ENCODE measurements at regions not wholly inside any gene's neighbourhood (a gene's known extent, or its start where the extent isn't known, plus 50 kb on each side); places are given as distances from the start of the nearest gene placed in this dataset.
A peak's percentile ranks its signal among the peaks of the same experiment; 100 is the strongest.

DNA sequence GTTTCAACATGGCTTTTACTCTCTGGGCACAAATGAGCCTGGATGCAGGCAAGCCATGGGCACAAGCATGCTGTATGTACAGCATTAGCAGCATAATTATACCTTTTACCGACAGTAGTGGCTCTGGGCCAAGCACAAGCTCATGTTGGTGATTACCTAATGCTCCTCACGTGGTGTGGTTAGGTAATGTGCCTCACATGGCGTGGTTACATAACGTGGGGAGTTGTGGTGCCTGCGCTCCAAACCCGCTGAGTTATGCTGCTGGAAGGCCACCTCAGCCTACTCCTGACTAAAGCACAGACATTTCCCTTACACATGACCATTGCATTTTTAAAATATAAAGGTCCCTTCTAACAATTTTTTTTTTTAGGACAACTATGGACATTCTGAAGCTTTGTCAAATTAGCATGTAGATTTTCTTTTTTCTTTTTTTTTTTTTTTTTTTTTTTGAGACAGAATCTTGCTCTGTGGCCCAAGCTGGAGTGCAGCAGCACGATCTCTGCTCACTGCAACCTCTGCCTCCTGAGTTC is 794.0 kb downstream of the EFNA5 start (continued):
- TF ChIP-seq SP7 (tag by site-specific recombination; IDR thresholded peaks at IDR 0.05), result peak; percentile 85
- TF ChIP-seq ZNF169 (tag by site-specific recombination; IDR thresholded peaks at IDR 0.05), result peak; percentile 80; the same call in 1 of the 2 replicates
- TF ChIP-seq RBAK (tag by site-specific recombination; IDR thresholded peaks at IDR 0.05), result peak; percentile 77
- TF ChIP-seq, protein P1, sequence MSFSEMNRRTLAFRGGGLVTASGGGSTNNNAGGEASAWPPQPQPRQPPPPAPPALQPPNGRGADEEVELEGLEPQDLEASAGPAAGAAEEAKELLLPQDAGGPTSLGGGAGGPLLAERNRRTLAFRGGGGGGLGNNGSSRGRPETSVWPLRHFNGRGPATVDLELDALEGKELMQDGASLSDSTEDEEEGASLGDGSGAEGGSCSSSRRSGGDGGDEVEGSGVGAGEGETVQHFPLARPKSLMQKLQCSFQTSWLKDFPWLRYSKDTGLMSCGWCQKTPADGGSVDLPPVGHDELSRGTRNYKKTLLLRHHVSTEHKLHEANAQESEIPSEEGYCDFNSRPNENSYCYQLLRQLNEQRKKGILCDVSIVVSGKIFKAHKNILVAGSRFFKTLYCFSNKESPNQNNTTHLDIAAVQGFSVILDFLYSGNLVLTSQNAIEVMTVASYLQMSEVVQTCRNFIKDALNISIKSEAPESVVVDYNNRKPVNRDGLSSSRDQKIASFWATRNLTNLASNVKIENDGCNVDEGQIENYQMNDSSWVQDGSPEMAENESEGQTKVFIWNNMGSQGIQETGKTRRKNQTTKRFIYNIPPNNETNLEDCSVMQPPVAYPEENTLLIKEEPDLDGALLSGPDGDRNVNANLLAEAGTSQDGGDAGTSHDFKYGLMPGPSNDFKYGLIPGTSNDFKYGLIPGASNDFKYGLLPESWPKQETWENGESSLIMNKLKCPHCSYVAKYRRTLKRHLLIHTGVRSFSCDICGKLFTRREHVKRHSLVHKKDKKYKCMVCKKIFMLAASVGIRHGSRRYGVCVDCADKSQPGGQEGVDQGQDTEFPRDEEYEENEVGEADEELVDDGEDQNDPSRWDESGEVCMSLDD (tag by site-specific recombination; IDR thresholded peaks at IDR 0.05), result no peak
- TF ChIP-seq ZNF571 (tag by site-specific recombination; IDR thresholded peaks at IDR 0.05), result 0 out of 2 replicates have a peak, but pooled peaks have one; percentile 33
- TF ChIP-seq ZNF394 (tag by site-specific recombination; IDR thresholded peaks at IDR 0.05; ENCODE audit: borderline replicate concordance), result peak; percentile 62; the same call in 1 of the 2 replicates
- TF ChIP-seq ZNF585B (tag by site-specific recombination; IDR thresholded peaks at IDR 0.05), result peak; percentile 62
- TF ChIP-seq ZNF549 (tag by site-specific recombination; IDR thresholded peaks at IDR 0.05), result peak; percentile 16; the same call in 1 of the 2 replicates
- TF ChIP-seq MZF1 (tag by site-specific recombination; IDR thresholded peaks at IDR 0.05; ENCODE audit: borderline replicate concordance), result peak; percentile 93
- TF ChIP-seq, protein P2, sequence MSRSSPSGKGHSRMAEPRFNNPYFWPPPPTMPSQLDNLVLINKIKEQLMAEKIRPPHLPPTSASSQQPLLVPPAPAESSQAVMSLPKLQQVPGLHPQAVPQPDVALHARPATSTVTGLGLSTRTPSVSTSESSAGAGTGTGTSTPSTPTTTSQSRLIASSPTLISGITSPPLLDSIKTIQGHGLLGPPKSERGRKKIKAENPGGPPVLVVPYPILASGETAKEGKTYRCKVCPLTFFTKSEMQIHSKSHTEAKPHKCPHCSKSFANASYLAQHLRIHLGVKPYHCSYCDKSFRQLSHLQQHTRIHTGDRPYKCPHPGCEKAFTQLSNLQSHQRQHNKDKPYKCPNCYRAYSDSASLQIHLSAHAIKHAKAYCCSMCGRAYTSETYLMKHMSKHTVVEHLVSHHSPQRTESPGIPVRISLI (tag by site-specific recombination; IDR thresholded peaks at IDR 0.05), result peak; percentile 95
- TF ChIP-seq, protein P3, sequence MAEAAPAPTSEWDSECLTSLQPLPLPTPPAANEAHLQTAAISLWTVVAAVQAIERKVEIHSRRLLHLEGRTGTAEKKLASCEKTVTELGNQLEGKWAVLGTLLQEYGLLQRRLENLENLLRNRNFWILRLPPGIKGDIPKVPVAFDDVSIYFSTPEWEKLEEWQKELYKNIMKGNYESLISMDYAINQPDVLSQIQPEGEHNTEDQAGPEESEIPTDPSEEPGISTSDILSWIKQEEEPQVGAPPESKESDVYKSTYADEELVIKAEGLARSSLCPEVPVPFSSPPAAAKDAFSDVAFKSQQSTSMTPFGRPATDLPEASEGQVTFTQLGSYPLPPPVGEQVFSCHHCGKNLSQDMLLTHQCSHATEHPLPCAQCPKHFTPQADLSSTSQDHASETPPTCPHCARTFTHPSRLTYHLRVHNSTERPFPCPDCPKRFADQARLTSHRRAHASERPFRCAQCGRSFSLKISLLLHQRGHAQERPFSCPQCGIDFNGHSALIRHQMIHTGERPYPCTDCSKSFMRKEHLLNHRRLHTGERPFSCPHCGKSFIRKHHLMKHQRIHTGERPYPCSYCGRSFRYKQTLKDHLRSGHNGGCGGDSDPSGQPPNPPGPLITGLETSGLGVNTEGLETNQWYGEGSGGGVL (tag by site-specific recombination; IDR thresholded peaks at IDR 0.05), result no peak
- TF ChIP-seq ZNF600 (tag by site-specific recombination; IDR thresholded peaks at IDR 0.05), result no peak
- TF ChIP-seq MEIS1 (CRISPR knock-in tag; IDR thresholded peaks at IDR 0.05; ENCODE audit: borderline replicate concordance), result no peak
- TF ChIP-seq SP2 (tag by site-specific recombination; IDR thresholded peaks at IDR 0.05), result 0 out of 2 replicates have a peak, but pooled peaks have one; percentile 7

DNA sequence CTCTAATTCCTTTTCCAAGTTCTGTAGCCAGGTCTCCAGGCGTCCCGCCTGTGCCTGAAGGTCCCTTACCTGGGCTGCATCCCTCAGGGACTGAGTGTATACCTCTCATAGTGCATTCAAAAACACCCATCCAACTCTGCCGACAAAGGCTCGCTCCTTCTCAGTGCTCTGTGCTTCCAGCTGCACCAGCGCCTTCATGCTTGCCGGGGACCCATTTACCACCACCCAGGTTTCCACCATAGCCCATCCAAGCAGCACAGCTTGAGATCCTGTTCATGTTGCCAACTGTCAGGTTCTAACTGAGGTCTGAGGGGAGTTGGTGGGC is 794.5 kb downstream of the EFNA5 start:
- CTCF ChIA-PET, result no interaction called here
- POLR2A ChIA-PET, result no interaction called here
- no peak overlapping the region for H3K27ac ChIP-seq (ENCODE audit: extremely low read depth, low read depth, low read length)
- H3K4me3 ChIP-seq (ENCODE audit: low read depth, low read length), result no peak overlapping the region
- H3K4me1 ChIP-seq (ENCODE audit: control insufficient read depth, insufficient read depth, low read length), result no peaks in the 10 kb centered on the region
- H3K9me3 ChIP-seq (ENCODE audit: control insufficient read depth, insufficient read depth, low read depth, low read length), result no peaks in the 10 kb centered on the region
- no peaks in the 10 kb centered on the region for H3K36me3 ChIP-seq (ENCODE audit: control insufficient read depth in 2 of 2, insufficient read depth in 1 of 2, low read length in 2 of 2)
- TF ChIP-seq ZNF426 (tag by site-specific recombination; IDR thresholded peaks at IDR 0.05) (no peak), ZNF248 (tag by site-specific recombination; IDR thresholded peaks at IDR 0.05) (no peak), ZFP69B (tag by site-specific recombination; IDR thresholded peaks at IDR 0.05) (no peak), ZNF701 (tag by site-specific recombination; IDR thresholded peaks at IDR 0.05) (no peak), KLF1 (tag by site-specific recombination; IDR thresholded peaks at IDR 0.05) (no peak), ZNF843 (tag by site-specific recombination; IDR thresholded peaks at IDR 0.05) (no peak), MZF1 (tag by site-specific recombination; IDR thresholded peaks at IDR 0.05; ENCODE audit: borderline replicate concordance) (no peak), ZNF416 (tag by site-specific recombination; IDR thresholded peaks at IDR 0.05) (no peak), ZNF391 (tag by site-specific recombination; IDR thresholded peaks at IDR 0.05; ENCODE audit: borderline replicate concordance, low read depth) (no peak), ZNF174 (tag by site-specific recombination; IDR thresholded peaks at IDR 0.05) (no peak)
- TF ChIP-seq, protein P4, sequence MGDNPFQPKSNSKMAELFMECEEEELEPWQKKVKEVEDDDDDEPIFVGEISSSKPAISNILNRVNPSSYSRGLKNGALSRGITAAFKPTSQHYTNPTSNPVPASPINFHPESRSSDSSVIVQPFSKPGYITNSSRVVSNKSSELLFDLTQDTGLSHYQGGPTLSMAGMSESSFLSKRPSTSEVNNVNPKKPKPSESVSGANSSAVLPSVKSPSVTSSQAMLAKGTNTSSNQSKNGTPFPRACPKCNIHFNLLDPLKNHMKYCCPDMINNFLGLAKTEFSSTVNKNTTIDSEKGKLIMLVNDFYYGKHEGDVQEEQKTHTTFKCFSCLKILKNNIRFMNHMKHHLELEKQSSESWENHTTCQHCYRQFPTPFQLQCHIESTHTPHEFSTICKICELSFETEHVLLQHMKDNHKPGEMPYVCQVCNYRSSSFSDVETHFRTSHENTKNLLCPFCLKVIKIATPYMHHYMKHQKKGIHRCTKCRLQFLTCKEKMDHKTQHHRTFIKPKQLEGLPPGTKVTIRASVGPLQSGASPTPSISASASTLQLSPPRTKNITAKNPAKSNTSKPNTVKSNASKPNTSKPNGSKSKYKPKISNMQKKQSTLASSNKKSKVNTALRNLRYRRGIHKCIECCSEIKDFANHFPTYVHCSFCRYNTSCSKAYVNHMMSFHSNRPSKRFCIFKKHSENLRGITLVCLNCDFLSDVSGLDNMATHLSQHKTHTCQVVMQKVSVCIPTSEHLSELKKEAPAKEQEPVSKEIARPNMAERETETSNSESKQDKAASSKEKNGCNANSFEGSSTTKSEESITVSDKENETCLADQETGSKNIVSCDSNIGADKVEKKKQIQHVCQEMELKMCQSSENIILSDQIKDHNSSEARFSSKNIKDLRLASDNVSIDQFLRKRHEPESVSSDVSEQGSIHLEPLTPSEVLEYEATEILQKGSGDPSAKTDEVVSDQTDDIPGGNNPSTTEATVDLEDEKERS (tag by site-specific recombination; IDR thresholded peaks at IDR 0.05), result no peak
- TF ChIP-seq, protein P5, sequence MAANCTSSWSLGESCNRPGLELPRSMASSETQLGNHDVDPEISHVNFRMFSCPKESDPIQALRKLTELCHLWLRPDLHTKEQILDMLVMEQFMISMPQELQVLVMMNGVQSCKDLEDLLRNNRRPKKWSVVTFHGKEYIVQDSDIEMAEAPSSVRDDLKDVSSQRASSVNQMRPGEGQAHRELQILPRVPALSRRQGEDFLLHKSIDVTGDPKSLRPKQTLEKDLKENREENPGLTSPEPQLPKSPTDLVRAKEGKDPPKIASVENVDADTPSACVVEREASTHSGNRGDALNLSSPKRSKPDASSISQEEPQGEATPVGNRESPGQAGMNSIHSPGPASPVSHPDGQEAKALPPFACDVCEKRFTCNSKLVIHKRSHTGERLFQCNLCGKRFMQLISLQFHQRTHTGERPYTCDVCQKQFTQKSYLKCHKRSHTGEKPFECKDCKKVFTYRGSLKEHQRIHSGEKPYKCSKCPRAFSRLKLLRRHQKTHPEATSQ (tag by site-specific recombination; IDR thresholded peaks at IDR 0.05), result no peak

Data from HEK293 (cell line).